HepG2 (cell line): ENCODE measurements at regions not wholly inside any gene's neighbourhood (a gene's known extent, or its start where the extent isn't known, plus 50 kb on each side); places are given as distances from the start of the nearest gene placed in this dataset.

Experiments
- ARNT2 ChIP-seq: sonication (generic); formaldehyde crosslinking; IDR thresholded peaks from 2 replicates; pipeline ENCODE4 v1.8.0; 2022; ENCODE audit warnings: mild to moderate bottlenecking, low read depth, missing genetic modification reagents, moderate library complexity
- ATAD3A ChIP-seq: sonication (generic); formaldehyde crosslinking; IDR thresholded peaks from 2 replicates; pipeline ENCODE4 v1.4.0; 2020; ENCODE audit warnings: missing genetic modification reagents
- DNMT1 ChIP-seq: sonication (generic); formaldehyde crosslinking; IDR thresholded peaks from 2 replicates; pipeline ENCODE4 v1.5.1; 2020; ENCODE audit warnings: mild to moderate bottlenecking, missing genetic modification reagents
- FOXC1 ChIP-seq: sonication (generic); formaldehyde crosslinking; IDR thresholded peaks from 2 replicates; pipeline ENCODE4 v1.8.0; 2022; ENCODE audit warnings: mild to moderate bottlenecking, missing genetic modification reagents, borderline replicate concordance
- GTF3A ChIP-seq: sonication (generic); formaldehyde crosslinking; conservative IDR thresholded peaks from 2 replicates; pipeline ENCODE4 v1.4.0; 2020; ENCODE audit warnings: mild to moderate bottlenecking, missing genetic modification reagents
- HNF1B ChIP-seq: sonication (generic); formaldehyde crosslinking; IDR thresholded peaks from 2 replicates; pipeline ENCODE4 v1.5.1; 2020; ENCODE audit warnings: mild to moderate bottlenecking, moderate library complexity, missing genetic modification reagents
- IRF9 ChIP-seq: sonication (generic); formaldehyde crosslinking; IDR thresholded peaks from 2 replicates; pipeline ENCODE4 v1.8.0; 2022; ENCODE audit warnings: missing genetic modification reagents, mild to moderate bottlenecking, borderline replicate concordance
- KDM3A ChIP-seq: IDR thresholded peaks from 2 replicates; pipeline ENCODE4 v1.6.1; 2018; ENCODE audit warnings: low read depth, missing compliant biosample characterization
- MEIS1 ChIP-seq: sonication (generic); formaldehyde crosslinking; IDR thresholded peaks from 2 replicates; pipeline ENCODE4 v1.9.0; 2021; ENCODE audit warnings: mild to moderate bottlenecking, missing genetic modification reagents, moderate library complexity, borderline replicate concordance
- PATZ1 ChIP-seq: sonication (generic); formaldehyde crosslinking; IDR thresholded peaks from 2 replicates; pipeline ENCODE4 v1.4.0; 2020; ENCODE audit warnings: missing genetic modification reagents
- POGK ChIP-seq: sonication (generic); formaldehyde crosslinking; conservative IDR thresholded peaks from 2 replicates; pipeline ENCODE4 v1.8.0; 2022; ENCODE audit warnings: mild to moderate bottlenecking, moderate library complexity, missing genetic modification reagents
- XRCC5 ChIP-seq: fragments of 200-400 bp; formaldehyde crosslinking; optimal IDR thresholded peaks from 2 replicates; pipeline ENCODE3; 2017; ENCODE audit warnings: mild to moderate bottlenecking, low read length
- ZFP62 ChIP-seq: sonication (generic); formaldehyde crosslinking; IDR thresholded peaks from 2 replicates; pipeline ENCODE4 v1.4.0; 2020; ENCODE audit warnings: missing genetic modification reagents
- ZFX ChIP-seq: sonication (generic); formaldehyde crosslinking; IDR thresholded peaks from 2 replicates; pipeline ENCODE4 v1.4.0; 2020; ENCODE audit warnings: mild to moderate bottlenecking, low read depth, missing genetic modification reagents, moderate library complexity
- ZNF34 ChIP-seq: sonication (generic); formaldehyde crosslinking; IDR thresholded peaks from 2 replicates; pipeline ENCODE4 v1.4.0; 2020; ENCODE audit warnings: mild to moderate bottlenecking, missing genetic modification reagents, borderline replicate concordance
- ZNF441 ChIP-seq: sonication (generic); formaldehyde crosslinking; IDR thresholded peaks from 2 replicates; pipeline ENCODE4 v1.7.0; 2021; ENCODE audit warnings: missing genetic modification reagents, borderline replicate concordance
- ZNF609 ChIP-seq: sonication (generic); formaldehyde crosslinking; IDR thresholded peaks from 2 replicates; pipeline ENCODE4 v1.4.0; 2020; ENCODE audit warnings: mild to moderate bottlenecking, missing genetic modification reagents, borderline replicate concordance
- ZNF891 ChIP-seq: sonication (generic); formaldehyde crosslinking; IDR thresholded peaks from 2 replicates; pipeline ENCODE4 v1.5.0; 2020; ENCODE audit warnings: mild to moderate bottlenecking, missing genetic modification reagents

- 0 out of 2 replicates have a peak, but pooled peaks have one; percentile 35 for TF ChIP-seq POGK (CRISPR knock-in tag)
- peak; percentile 58; the same call in 1 of the 2 replicates for TF ChIP-seq FOXC1 (CRISPR knock-in tag)
- peak; percentile 38; the same call in 1 of the 2 replicates for TF ChIP-seq ARNT2 (CRISPR knock-in tag)
- TF ChIP-seq ZNF441: no peak; the same call in 1 of the 2 replicates
- TF ChIP-seq MEIS1: peak; percentile 88; the same call in 1 of the 2 replicates
- 0 out of 2 replicates have a peak, but pooled peaks have one; percentile 55 for TF ChIP-seq KDM3A (CRISPR knock-in tag)
- no peak for TF ChIP-seq ZFP62 (CRISPR knock-in tag)
- TF ChIP-seq PATZ1: peak; percentile 35; the same call in 1 of the 2 replicates
- TF ChIP-seq ATAD3A (CRISPR knock-in tag): no peak
- 0 out of 2 replicates have a peak, but pooled peaks have one; percentile 35 for TF ChIP-seq GTF3A (CRISPR knock-in tag)
- TF ChIP-seq HNF1B (CRISPR knock-in tag): no peak; the same call in 1 of the 2 replicates
- peak; percentile 27 for TF ChIP-seq XRCC5
- no peak for TF ChIP-seq ZNF34 (CRISPR knock-in tag)
- no peak for TF ChIP-seq ZNF891 (CRISPR knock-in tag)
- peak; percentile 40; the same call in 1 of the 2 replicates for TF ChIP-seq IRF9
- TF ChIP-seq ZNF609 (CRISPR knock-in tag): peak; percentile 79; the same call in 1 of the 2 replicates
- no peak for TF ChIP-seq DNMT1 (CRISPR knock-in tag)
- peak; percentile 75; the same call in 1 of the 2 replicates for TF ChIP-seq ZFX (CRISPR knock-in tag)
Observed at GRCh38 chr2:106332054-106332453, 136.2 kb downstream of the RGPD3 start (continued).
